GM21423 (cell line): ENCODE measurements at regions not wholly inside any gene's neighbourhood (a gene's known extent, or its start where the extent isn't known, plus 50 kb on each side); places are given as distances from the start of the nearest gene placed in this dataset.

ENCODE experiments used
- ATAC-seq: cut with Tn5 transposase; IDR thresholded peaks from one replicate; pipeline ENCODE4 v1.9.1; 2021; ENCODE audit warnings: mild to moderate bottlenecking, moderate library complexity; ENCODE audit not compliant: unreplicated experiment

GRCh38 chr20:23207826-23208540 is 121.9 kb upstream of the CD93 start:
- ATAC-seq = no peak

GRCh38 chr20:23206995-23207394 is 120.9 kb upstream of the CD93 start:
- ATAC-seq = no peak

GRCh38 chr20:23206061-23206460 is 119.9 kb upstream of the CD93 start:
- ATAC-seq = no peak

- ATAC-seq = no peak
Measured at GRCh38 chr20:23205611-23206041, 119.5 kb upstream of the CD93 start.

GRCh38 chr20:23205211-23205610 is 119.1 kb upstream of the CD93 start:
- no peak for ATAC-seq

GRCh38 chr20:23203951-23204730 is 118.0 kb upstream of the CD93 start:
- no peak for ATAC-seq

- ATAC-seq = no peak
Measured at GRCh38 chr20:23203310-23203709, 117.2 kb upstream of the CD93 start.

- no peak for ATAC-seq
Measured at GRCh38 chr20:23201658-23202057, 115.5 kb upstream of the CD93 start.

- no peak for ATAC-seq
Measured at GRCh38 chr20:23200914-23201313, 114.8 kb upstream of the CD93 start.

- no peak for ATAC-seq
Measured at GRCh38 chr20:23200413-23200812, 114.3 kb upstream of the CD93 start.

GRCh38 chr20:23199356-23199755 is 113.2 kb upstream of the CD93 start:
- ATAC-seq = no peak

GRCh38 chr20:23198815-23199214 is 112.7 kb upstream of the CD93 start:
- no peak for ATAC-seq

- no peak for ATAC-seq
Measured at GRCh38 chr20:23197836-23198235, 111.7 kb upstream of the CD93 start.

GRCh38 chr20:23195636-23196035 is 109.5 kb upstream of the CD93 start:
- no peak for ATAC-seq

GRCh38 chr20:23193801-23194384 is 107.8 kb upstream of the CD93 start:
- ATAC-seq = no peak

GRCh38 chr20:23192469-23192868 is 106.3 kb upstream of the CD93 start:
- no peak for ATAC-seq

GRCh38 chr20:23190557-23190956 is 104.4 kb upstream of the CD93 start:
- ATAC-seq = no peak

GRCh38 chr20:23189854-23190253 is 103.7 kb upstream of the CD93 start:
- no peak for ATAC-seq

GRCh38 chr20:23189341-23189740 is 103.2 kb upstream of the CD93 start:
- no peak for ATAC-seq

- no peak for ATAC-seq
Measured at GRCh38 chr20:23188377-23189169, 102.4 kb upstream of the CD93 start.

- ATAC-seq = no peak
Measured at GRCh38 chr20:23187751-23188150, 101.6 kb upstream of the CD93 start.
